Choroid plexus epithelial cell (primary cell): ENCODE measurements at regions not wholly inside any gene's neighbourhood (a gene's known extent, or its start where the extent isn't known, plus 50 kb on each side); places are given as distances from the start of the nearest gene placed in this dataset.

Experiments
- DNase-seq: peaks from one replicate; pipeline ENCODE4 v3.0.0-alpha.2; 2010; ENCODE audit warnings: low read depth
- H3K4me3 ChIP-seq: 2 replicates; pipeline ENCODE4 v1.5.1; 2011; ENCODE audit warnings: low read depth, mild to moderate bottlenecking, control low read depth, low read length, moderate library complexity
- CTCF ChIP-seq: conservative IDR thresholded peaks from 2 replicates; pipeline ENCODE4 v1.5.1; 2011; ENCODE audit warnings: low read depth, mild to moderate bottlenecking, control low read depth, inconsistent platforms, low read length, moderate library complexity

- no peak overlapping the region for H3K4me3 ChIP-seq
- TF ChIP-seq CTCF, result no peak
- DNase-seq, result no peak
Observed at GRCh38 chr17:72485596-72485995, 364.8 kb downstream of the SOX9 start.

GRCh38 chr17:72486806-72487205, 366.0 kb downstream of the SOX9 start:
- no peak for TF ChIP-seq CTCF
- no peak for DNase-seq
- H3K4me3 ChIP-seq, result no peak overlapping the region

- DNase-seq, result no peak
- no peak for TF ChIP-seq CTCF
- no peak overlapping the region for H3K4me3 ChIP-seq
Observed at GRCh38 chr17:72487731-72488494, 367.1 kb downstream of the SOX9 start.

DNA sequence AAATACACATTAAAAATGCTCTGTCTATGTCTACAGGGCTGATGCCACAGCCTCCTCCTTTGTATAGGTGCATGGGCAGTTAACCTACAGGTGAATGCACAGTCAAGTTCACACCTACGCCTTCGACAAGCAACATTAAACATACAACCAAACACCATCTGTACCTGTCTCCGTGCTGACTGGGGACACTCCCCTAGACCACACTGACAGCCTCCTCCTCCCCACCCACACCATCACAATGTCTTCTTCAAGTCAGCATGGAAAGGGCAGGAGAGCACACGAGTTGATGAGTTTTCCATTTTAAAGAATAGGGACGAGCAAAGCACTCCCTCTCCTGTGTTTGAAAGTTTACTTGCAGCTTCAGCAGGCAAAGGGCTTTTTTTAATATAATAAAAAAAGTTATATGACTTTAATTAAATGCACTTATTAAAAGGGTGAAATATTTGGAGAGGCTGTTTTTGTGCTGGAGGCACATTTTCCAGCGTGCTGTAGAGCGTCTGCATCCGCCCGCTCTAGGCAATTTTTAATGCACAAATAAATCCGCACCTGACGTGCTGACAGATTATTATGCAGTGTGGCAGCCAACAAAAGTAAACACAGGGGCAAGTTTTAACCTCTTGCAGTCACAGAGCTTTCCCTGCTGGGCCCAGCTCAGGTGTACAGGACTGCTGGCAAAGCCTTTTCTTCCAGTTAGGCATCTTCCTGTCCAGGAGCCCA, 367.9 kb downstream of the SOX9 start:
- no peak overlapping the region for H3K4me3 ChIP-seq
- TF ChIP-seq CTCF, result no peak
- peak; percentile 22 for DNase-seq

GRCh38 chr17:72489272-72489641, 368.4 kb downstream of the SOX9 start:
- peak; percentile 26 for DNase-seq
- H3K4me3 ChIP-seq, result no peak overlapping the region
- no peak for TF ChIP-seq CTCF

DNA sequence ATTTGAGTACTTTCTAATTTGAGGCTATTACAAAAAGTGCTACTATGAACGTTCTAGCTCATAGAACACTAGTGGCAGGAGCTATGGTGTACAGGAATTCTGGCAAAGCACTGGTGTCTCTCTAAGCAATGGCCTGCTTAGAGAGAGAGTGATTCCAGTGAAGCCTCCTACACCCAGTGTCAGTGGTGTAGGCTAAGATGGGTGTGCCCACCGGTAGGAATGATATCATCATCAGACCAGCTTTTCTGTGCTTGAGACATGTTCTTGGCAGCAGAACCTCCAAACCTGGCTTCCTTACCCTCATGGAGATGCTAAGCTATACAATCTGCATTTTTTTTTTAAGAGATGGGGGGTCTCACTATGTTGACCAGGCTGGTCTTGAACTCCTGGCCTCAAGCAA, 370.3 kb downstream of the SOX9 start:
- no peak overlapping the region for H3K4me3 ChIP-seq
- TF ChIP-seq CTCF, result no peak
- DNase-seq, result no peak

DNA sequence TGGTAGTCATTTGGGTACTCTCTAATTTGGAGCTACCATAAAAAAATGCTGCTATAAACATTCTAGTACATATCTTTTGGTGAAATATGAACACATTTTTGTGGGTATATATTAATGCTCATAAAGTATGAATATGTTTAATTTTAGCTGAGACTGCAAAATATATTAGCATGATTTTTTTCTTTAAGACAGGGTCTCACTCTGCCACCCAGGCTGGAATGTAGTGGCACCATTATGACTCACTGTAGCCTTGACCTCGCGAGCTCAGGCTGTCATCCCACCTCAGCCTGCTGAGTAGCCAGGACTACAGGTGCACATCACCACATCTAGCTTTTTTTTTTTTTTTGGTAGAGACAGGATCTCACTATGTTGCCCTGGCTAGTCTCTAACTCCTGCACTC, 371.7 kb downstream of the SOX9 start:
- no peak for TF ChIP-seq CTCF
- H3K4me3 ChIP-seq, result no peak overlapping the region
- no peak for DNase-seq
